OCI-LY1 (cell line): ENCODE measurements at regions not wholly inside any gene's neighbourhood (a gene's known extent, or its start where the extent isn't known, plus 50 kb on each side); places are given as distances from the start of the nearest gene placed in this dataset.

Experiments
- CTCF ChIP-seq: fragments of 200-600 bp; sonication (generic), shearing (Covaris generic); IDR thresholded peaks from 2 replicates; pipeline ENCODE4 v1.5.1; 2017; ENCODE audit warnings: mild to moderate bottlenecking, antibody characterized with exemption, low read length, moderate library complexity, mixed read lengths
- EZH2 ChIP-seq: fragments of 200-600 bp; sonication (generic), shearing (Covaris generic); IDR thresholded peaks from 2 replicates; pipeline ENCODE4 v1.8.0; 2017; ENCODE audit warnings: borderline replicate concordance, mixed run types, mild to moderate bottlenecking, antibody characterized with exemption, low read length, moderate library complexity, mixed read lengths

- TF ChIP-seq EZH2 = no peak
- TF ChIP-seq CTCF = no peak
These were observed 150.5 kb downstream of the LYPLAL1 start for GRCh38 chr1:219324171-219324570.
